ENCODE measurements at regions not wholly inside any gene's neighbourhood (a gene's known extent, or its start where the extent isn't known, plus 50 kb on each side); places are given as distances from the start of the nearest gene placed in this dataset.
"Not testable (repeated sequence)": the region's sequence is repeated elsewhere in the genome, so short reads cannot be mapped to it uniquely, and the experiment has no call there.

DNA sequence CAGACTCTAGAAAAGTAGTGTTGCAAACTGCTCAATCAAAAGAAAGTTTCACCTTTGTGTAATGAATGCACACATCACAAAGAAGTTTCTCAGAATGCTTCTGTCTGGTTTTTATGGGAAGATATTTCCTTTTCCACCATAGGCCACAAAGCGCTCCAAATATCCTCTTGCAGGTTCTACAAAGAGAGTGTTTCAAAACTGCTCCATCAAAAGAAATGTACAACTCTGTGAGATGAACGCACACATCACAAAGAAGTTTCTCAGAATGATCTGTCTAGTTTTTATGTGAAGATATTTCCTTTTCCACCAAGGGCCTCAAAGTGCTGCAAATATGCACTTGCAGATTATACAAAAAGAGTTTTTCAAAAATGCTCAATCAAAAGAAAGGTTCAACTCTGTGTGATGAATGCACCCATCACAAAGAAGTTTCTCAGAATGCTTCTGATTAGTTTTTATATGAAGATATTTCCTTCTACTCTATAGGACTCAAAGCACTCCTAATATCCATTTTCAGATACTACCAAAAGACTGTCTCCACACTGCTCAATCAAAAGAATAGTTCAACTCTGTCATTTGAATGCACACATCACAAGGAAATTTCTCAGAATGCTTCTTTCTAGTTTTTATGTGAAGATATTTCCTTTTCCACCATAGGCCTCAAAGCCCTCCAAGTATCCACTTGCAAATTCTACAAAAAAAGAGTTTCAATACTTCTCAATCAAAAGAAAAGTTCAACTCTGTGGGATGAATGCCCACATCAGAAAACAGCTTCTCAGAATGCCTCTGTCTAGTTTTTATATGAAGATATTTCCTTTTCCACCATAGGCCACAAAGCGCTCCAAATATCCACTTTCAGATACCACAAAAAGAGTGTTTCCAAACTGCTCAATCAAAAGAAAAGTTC is 1371.9 kb upstream of the DEFB115 start:
- DNase-seq (ENCODE audit: low spot score), result not testable (repeated sequence)

DNA sequence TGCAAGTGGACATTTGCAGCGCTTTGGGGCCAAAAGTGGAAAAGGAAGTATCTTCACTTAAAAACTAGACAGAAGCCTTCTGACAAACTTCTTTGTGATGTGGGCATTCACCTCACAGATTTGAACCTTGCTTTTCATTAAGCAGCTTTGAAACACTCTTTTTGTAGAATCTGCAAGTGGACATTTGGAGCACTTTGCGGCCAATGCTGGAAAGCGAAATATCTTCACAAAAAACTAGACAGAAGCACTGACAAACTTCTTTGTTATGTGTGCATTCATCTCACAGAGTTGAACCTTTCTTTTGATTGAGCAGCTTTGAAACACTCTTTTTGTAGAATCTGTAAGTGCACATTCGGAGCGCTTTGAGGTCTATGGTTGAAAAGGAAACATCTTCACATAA is 1365.9 kb upstream of the DEFB115 start:
- not testable (repeated sequence) for DNase-seq (ENCODE audit: low spot score)
